Activated CD8-positive, alpha-beta T cell treated with anti-CD3 and anti-CD28 coated beads for 36 hours (primary cell): ENCODE measurements at regions not wholly inside any gene's neighbourhood (a gene's known extent, or its start where the extent isn't known, plus 50 kb on each side); places are given as distances from the start of the nearest gene placed in this dataset.

ENCODE experiments used
- ATAC-seq: fragments of 200-7000 bp; cut with Tn5 transposase; one replicate; pipeline ENCODE4 v1.10.0; 2021; ENCODE audit warnings: mild to moderate bottlenecking, moderate library complexity
- CTCF ChIA-PET: fragments of 350-600 bp; sonication (Branson Sonifier 250); formaldehyde crosslinking; loops from one replicate; lab custom pipeline; 2021; ENCODE audit warnings: antibody characterized with exemption; lab: Charles Lee
- POLR2A ChIA-PET: fragments of 350-600 bp; sonication (Branson Sonifier 250); formaldehyde crosslinking; loops from one replicate; lab custom pipeline; 2021; ENCODE audit warnings: antibody characterized with exemption; lab: Charles Lee
- DNase-seq: peaks from one replicate; pipeline ENCODE4 v3.0.0-alpha.2; 2020
- H3K27ac Mint-ChIP-seq: one replicate; pipeline ENCODE4 v1.8.0; 2021; ENCODE audit warnings: mild to moderate bottlenecking, mixed read lengths
- H3K27me3 Mint-ChIP-seq: one replicate; pipeline ENCODE4 v1.8.0; 2021; ENCODE audit warnings: mixed read lengths
- H3K36me3 Mint-ChIP-seq: one replicate; pipeline ENCODE4 v1.8.0; 2021; ENCODE audit warnings: low read depth, mixed read lengths
- H3K4me1 Mint-ChIP-seq: one replicate; pipeline ENCODE4 v1.8.0; 2021; ENCODE audit warnings: low read depth, mixed read lengths
- H3K4me3 Mint-ChIP-seq: one replicate; pipeline ENCODE4 v1.8.0; 2021; ENCODE audit warnings: mild to moderate bottlenecking, moderate library complexity, mixed read lengths
- H3K9me3 Mint-ChIP-seq: one replicate; pipeline ENCODE4 v1.8.0; 2021; ENCODE audit warnings: mixed read lengths
- intact Hi-C: fragments of 100-400 bp; cut with micrococcal nuclease; formaldehyde crosslinking; loops from one replicate; pipeline ENCODE4 v1.10.0; 2022
- TF ChIP-seq, protein P1 (sequence below): fragments of 200-600 bp; IDR thresholded peaks from one replicate; pipeline ENCODE4 v1.8.0; 2022; ENCODE audit warnings: antibody characterized with exemption, mild to moderate bottlenecking

DNA sequence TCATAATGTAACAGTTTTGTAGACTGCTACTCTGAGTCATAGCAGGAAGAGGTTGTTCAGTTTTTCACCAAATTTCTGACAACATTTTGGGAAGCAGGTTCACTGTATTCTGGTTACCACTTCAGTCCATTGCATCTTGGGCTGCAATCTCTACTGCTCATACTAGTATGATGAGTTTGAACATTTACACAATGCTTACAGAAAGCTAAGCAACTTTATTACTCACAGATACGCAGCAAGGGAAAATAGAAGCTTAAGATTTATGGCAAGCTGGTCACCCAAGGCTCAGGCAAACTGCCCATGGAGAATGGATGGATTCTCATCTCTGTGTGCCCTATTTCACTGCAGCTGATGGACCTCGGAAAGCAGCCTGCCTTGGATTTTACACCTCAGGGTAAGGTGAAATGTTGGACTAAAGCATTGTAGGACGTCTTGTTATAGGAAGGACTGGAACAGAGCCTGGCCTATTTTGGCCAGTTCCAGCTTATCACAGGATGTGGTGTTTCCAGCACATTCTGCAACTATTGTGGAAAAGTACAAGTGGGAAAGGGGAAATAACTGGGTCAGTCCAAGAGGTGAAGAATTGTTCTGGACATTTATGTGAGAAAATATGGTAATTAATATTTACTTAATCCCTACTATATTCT lies 887.1 kb upstream of the AGA start:
- ATAC-seq (no peak), DNase-seq (no peak)
- TF ChIP-seq, protein P1, sequence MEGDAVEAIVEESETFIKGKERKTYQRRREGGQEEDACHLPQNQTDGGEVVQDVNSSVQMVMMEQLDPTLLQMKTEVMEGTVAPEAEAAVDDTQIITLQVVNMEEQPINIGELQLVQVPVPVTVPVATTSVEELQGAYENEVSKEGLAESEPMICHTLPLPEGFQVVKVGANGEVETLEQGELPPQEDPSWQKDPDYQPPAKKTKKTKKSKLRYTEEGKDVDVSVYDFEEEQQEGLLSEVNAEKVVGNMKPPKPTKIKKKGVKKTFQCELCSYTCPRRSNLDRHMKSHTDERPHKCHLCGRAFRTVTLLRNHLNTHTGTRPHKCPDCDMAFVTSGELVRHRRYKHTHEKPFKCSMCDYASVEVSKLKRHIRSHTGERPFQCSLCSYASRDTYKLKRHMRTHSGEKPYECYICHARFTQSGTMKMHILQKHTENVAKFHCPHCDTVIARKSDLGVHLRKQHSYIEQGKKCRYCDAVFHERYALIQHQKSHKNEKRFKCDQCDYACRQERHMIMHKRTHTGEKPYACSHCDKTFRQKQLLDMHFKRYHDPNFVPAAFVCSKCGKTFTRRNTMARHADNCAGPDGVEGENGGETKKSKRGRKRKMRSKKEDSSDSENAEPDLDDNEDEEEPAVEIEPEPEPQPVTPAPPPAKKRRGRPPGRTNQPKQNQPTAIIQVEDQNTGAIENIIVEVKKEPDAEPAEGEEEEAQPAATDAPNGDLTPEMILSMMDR, result no peak
- ChIA-PET CTCF (no interaction called here), POLR2A (interaction anchor here (0.6 kb wide), 1 partner anchor 383 kb away, joined by 3 read pairs; no protein-coding TSS in a partner anchor)
- Mint-ChIP-seq H3K27me3 (no peaks in the 10 kb centered on the region), H3K4me1 (no peaks in the 10 kb centered on the region), H3K4me3 (no peak overlapping the region), H3K36me3 (no peaks in the 10 kb centered on the region), H3K9me3 (peaks cover 2% of the 10 kb centered on the region), H3K27ac (no peak overlapping the region)
- intact Hi-C loops, result no loop called here

DNA sequence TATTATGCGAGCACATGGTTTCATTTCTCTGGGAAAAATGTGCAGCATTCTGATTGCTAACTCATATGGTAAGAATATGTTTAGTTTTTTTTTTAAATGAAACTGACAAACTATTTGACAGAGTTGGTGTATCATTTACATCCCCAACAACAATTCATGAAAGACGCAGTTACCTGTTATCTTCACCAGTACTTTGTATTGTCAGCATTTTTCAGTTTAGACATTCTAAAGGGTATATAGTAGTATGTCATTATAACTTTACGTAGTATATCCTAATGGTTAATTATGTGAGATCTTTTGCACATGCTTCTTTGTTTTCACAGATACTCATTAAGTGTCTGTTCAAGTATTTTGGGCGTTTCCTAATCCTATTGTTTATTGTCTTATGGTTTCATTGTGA lies 891.1 kb upstream of the AGA start:
- Mint-ChIP-seq H3K27ac (no peak overlapping the region), H3K9me3 (peaks cover 2% of the 10 kb centered on the region), H3K4me1 (no peaks in the 10 kb centered on the region), H3K36me3 (no peaks in the 10 kb centered on the region), H3K27me3 (no peaks in the 10 kb centered on the region), H3K4me3 (no peak overlapping the region)
- intact Hi-C loops, result no loop called here
- POLR2A ChIA-PET, result no interaction called here
- TF ChIP-seq, protein P1, result no peak
- CTCF ChIA-PET, result no interaction called here
- no peak for DNase-seq
- ATAC-seq, result no peak

DNA sequence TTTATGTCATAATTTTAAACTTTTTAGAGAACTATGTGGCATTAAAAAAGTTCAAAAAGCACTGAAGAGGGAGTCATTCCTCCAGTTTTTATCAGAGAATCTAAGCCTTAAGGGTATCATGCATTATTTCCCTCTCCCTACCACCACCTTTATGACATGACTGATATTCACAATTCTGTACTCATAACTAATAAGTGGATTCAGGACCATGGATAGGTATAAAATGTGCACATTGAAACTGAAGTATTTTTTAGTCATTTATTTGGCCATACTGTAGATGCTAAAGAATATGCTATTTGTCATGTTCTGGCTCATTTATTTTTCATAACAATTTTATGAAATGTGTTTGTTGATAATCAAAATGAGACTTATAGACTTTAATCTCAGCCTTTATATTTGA lies 897.5 kb upstream of the AGA start:
- no peak overlapping the region for H3K4me3 Mint-ChIP-seq
- no peak overlapping the region for H3K27ac Mint-ChIP-seq
- TF ChIP-seq, protein P1, result no peak
- ChIA-PET CTCF (no interaction called here), POLR2A (no interaction called here)
- peaks cover 5% of the 10 kb centered on the region for H3K9me3 Mint-ChIP-seq
- no peaks in the 10 kb centered on the region for H3K4me1 Mint-ChIP-seq
- H3K36me3 Mint-ChIP-seq, result no peaks in the 10 kb centered on the region
- no peaks in the 10 kb centered on the region for H3K27me3 Mint-ChIP-seq
- intact Hi-C loops, result no loop called here
- DNase-seq, result no peak
- ATAC-seq, result no peak

DNA sequence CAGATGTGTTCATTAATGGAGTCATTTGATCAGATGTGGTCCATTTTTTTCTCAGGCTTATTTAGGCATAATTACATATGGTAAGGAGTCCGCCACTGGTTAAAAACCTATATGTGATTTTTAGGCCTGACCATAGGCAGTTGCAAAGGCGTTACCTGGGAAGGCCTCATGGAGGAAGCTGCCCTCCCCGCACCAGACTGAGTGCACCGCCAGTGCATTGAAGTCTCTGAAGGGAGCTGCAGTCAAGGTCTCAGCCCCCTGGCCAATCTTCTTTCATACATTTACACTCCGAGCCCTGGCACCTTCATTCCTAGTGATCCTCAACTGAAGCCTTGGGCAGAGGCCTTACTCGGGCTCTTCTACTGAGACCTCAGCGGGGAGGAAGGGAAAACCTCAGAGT lies 898.2 kb upstream of the AGA start:
- CTCF ChIA-PET, result no interaction called here

DNA sequence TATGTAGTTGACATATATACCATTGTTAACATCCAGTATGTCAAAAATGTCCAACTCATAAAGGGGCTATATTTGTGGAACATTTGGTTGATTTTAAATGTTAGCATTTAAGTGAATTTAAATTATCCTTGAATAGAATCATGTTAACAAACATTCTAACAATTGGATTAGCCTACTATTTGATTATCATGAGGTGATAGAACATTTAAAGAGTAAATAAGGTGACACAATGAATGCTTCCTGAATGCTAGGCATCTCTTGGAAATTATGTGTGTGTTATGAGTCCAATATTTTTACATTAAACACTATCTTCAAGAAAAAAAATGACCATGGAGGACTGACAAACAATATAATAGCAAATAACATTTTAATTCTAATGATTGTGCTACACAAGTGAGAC lies 901.9 kb upstream of the AGA start:
- TF ChIP-seq, protein P1, result no peak
- ATAC-seq, result no peak
- intact Hi-C loops, result no loop called here
- ChIA-PET CTCF (no interaction called here), POLR2A (no interaction called here)
- Mint-ChIP-seq H3K27me3 (no peaks in the 10 kb centered on the region), H3K4me1 (no peaks in the 10 kb centered on the region), H3K36me3 (no peaks in the 10 kb centered on the region), H3K4me3 (no peak overlapping the region), H3K27ac (no peak overlapping the region), H3K9me3 (peaks cover 3% of the 10 kb centered on the region)
- DNase-seq, result no peak

More for the DNA sequence above, 898.2 kb upstream of the AGA start:
- intact Hi-C loops, result no loop called here
- no peak for ATAC-seq
- POLR2A ChIA-PET, result no interaction called here
- Mint-ChIP-seq H3K27ac (no peak overlapping the region), H3K4me1 (no peaks in the 10 kb centered on the region), H3K9me3 (peaks cover 7% of the 10 kb centered on the region), H3K36me3 (no peaks in the 10 kb centered on the region), H3K4me3 (no peak overlapping the region), H3K27me3 (no peaks in the 10 kb centered on the region)
- no peak for DNase-seq
- TF ChIP-seq, protein P1, result no peak
